Thoracic aorta (tissue), 2 donors: ENCODE measurements at regions not wholly inside any gene's neighbourhood (a gene's known extent, or its start where the extent isn't known, plus 50 kb on each side); places are given as distances from the start of the nearest gene placed in this dataset.
"Not testable (repeated sequence)": the region's sequence is repeated elsewhere in the genome, so short reads cannot be mapped to it uniquely, and the experiment has no call there.

Experiments
- ATAC-seq: fragments of 150-250 bp; one replicate; pipeline ENCODE4 v1.8.0; 2017; ENCODE audit warnings: low read depth; ENCODE audit not compliant: insufficient number of reproducible peaks, low FRiP score
- DNase-seq: peaks from one replicate; pipeline ENCODE4 v3.0.0-alpha.2; 2020; ENCODE audit warnings: low spot score
- H3K27ac ChIP-seq, 2 donors: fragments of 200-600 bp; sonication (generic); 1 replicate in 1 of 2; 2 replicates in 1 of 2; pipeline ENCODE4 v1.5.1; 2016; ENCODE audit warnings: mild to moderate bottlenecking in 2 of 2, moderate library complexity in 2 of 2
- H3K27me3 ChIP-seq: fragments of 200-600 bp; sonication (generic); replicated peaks from 2 replicates; pipeline ENCODE4 v1.6.0; 2016; ENCODE audit warnings: mild to moderate bottlenecking; ENCODE audit not compliant: insufficient read depth
- H3K36me3 ChIP-seq: fragments of 200-600 bp; sonication (generic); one replicate; pipeline ENCODE4 v1.5.1; 2016
- H3K4me1 ChIP-seq, 2 donors: fragments of 200-600 bp; sonication (generic); 1 replicate in 1 of 2; 2 replicates in 1 of 2; pipeline versions ENCODE4 v1.5.1 to v1.6.0; 2016; ENCODE audit warnings: low read depth in 2 of 2, mild to moderate bottlenecking in 1 of 2; ENCODE audit not compliant: control insufficient read depth in 1 of 2
- H3K4me3 ChIP-seq: fragments of 200-600 bp; sonication (generic); 2 replicates; pipeline ENCODE4 v1.5.1; 2016; ENCODE audit warnings: mild to moderate bottlenecking
- H3K9me3 ChIP-seq: fragments of 200-600 bp; sonication (generic); 2 replicates; pipeline ENCODE4 v1.5.1; 2016
- CTCF ChIP-seq: fragments of 200-600 bp; sonication (generic); IDR thresholded peaks from one replicate; pipeline ENCODE4 v1.5.1; 2019; ENCODE audit warnings: antibody characterized with exemption

- no peaks in the 10 kb centered on the region for H3K4me1 ChIP-seq
- no peak overlapping the region for H3K27ac ChIP-seq
- TF ChIP-seq CTCF: no peak
- H3K36me3 ChIP-seq: no peaks in the 10 kb centered on the region
- H3K4me3 ChIP-seq: no peak overlapping the region
- H3K9me3 ChIP-seq: no peaks in the 10 kb centered on the region
- ATAC-seq: no peak
- no peaks in the 10 kb centered on the region for H3K27me3 ChIP-seq
- no peak for DNase-seq
Observed at GRCh38 chr6:150694889-150695288, 95.2 kb downstream of the PLEKHG1 start.

DNA sequence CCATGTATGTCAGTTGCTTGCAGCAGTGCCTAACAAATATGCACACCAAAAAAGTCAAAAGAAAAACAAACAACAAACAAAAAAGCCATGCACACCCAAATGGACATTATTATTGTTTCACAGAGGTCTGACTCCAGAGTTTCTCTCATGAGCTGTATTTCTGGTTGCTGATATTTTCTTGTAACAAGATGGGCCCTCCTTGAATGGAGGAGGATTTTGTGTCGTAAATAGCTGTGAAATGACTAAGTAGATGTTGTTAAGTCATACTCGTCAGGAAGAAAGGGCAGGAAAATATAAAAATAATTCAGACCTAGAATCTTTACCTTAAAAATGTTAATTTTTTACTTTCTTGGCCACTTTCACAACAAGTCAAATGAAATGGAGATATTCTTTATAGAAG is 96.0 kb downstream of the PLEKHG1 start:
- DNase-seq: no peak
- TF ChIP-seq CTCF: no peak
- Histone ChIP-seq H3K36me3 (no peaks in the 10 kb centered on the region), H3K27me3 (no peaks in the 10 kb centered on the region), H3K4me3 (no peak overlapping the region), H3K4me1 (no peaks in the 10 kb centered on the region), H3K9me3 (no peaks in the 10 kb centered on the region), H3K27ac (no peak overlapping the region)
- no peak for ATAC-seq

- Histone ChIP-seq H3K27me3 (no peaks in the 10 kb centered on the region), H3K4me3 (no peak overlapping the region), H3K27ac (no peak overlapping the region), H3K9me3 (no peaks in the 10 kb centered on the region), H3K36me3 (no peaks in the 10 kb centered on the region), H3K4me1 (no peaks in the 10 kb centered on the region)
- DNase-seq: no peak
- no peak for ATAC-seq
- no peak for TF ChIP-seq CTCF
Observed at GRCh38 chr6:150696190-150696589, 96.5 kb downstream of the PLEKHG1 start.

DNA sequence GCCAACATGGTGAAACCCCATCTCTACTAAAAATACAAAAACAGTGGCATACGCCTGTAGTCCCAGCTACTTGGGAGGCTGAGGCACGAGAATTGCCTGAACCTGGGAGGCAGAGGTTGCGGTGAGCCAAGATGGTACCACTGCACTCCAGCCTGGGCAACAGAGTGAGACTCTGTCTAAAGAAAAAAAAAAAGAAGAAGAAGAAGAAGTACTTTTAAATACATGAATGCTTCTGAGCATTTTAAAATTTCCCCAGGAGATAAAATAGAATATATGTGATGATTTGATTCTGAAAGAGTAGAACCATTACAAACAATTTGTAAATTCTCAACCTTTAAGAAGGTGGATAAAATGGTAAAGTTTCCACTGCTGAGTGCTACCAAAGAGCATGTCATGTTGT is 97.2 kb downstream of the PLEKHG1 start:
- not testable (repeated sequence) for DNase-seq, ATAC-seq, H3K27ac ChIP-seq, H3K4me1 ChIP-seq, H3K4me3 ChIP-seq, H3K9me3 ChIP-seq, H3K27me3 ChIP-seq, H3K36me3 ChIP-seq

DNA sequence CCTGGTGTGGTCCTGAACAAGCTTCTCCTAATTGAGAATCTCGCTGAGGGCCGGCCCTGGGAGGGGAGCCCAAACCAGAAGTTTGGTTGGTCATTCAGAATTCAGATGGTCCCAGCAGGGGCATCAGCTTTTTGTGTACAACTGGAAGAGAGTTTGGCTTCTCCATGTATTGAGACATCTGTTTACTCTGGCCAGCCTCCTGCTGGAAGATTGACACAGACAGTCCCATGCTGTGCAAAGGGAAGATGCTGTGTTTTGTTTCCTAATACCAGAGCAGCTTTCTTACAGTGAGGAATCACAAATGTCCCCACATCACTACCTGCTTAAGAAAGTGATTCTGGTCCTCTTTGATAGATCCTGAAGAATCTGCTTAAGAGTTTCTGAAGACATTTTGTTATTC is 97.8 kb downstream of the PLEKHG1 start:
- Histone ChIP-seq H3K4me1 (no peaks in the 10 kb centered on the region), H3K27ac (no peak overlapping the region), H3K27me3 (no peaks in the 10 kb centered on the region), H3K9me3 (no peaks in the 10 kb centered on the region), H3K4me3 (no peak overlapping the region), H3K36me3 (no peaks in the 10 kb centered on the region)
- DNase-seq: no peak
- ATAC-seq: no peak
- TF ChIP-seq CTCF: no peak

DNA sequence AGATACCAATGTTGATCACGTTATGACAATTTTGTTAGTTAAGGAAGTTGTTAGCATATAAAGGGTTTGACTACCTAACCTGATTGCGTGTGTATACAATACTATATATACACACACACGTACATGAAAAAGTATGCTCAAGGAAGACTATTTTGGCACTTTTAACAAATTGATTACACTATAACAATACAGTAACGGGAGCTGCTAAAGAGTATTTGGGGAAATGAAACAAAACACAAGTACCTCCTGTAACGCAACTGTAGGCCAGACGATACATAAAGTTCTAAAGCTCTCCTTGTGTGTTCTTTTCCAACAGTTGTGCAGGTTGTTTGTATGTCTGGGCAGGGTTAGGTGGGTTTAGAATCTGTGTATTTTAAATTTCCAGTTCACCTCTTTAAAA is 98.7 kb downstream of the PLEKHG1 start:
- H3K27me3 ChIP-seq: no peaks in the 10 kb centered on the region
- no peak for TF ChIP-seq CTCF
- H3K9me3 ChIP-seq: no peaks in the 10 kb centered on the region
- H3K4me1 ChIP-seq: no peaks in the 10 kb centered on the region
- H3K36me3 ChIP-seq: no peaks in the 10 kb centered on the region
- H3K27ac ChIP-seq: no peak overlapping the region
- H3K4me3 ChIP-seq: no peak overlapping the region
- DNase-seq (no peak), ATAC-seq (no peak)
